Activated naive CD8-positive, alpha-beta T cell treated with anti-CD3 and anti-CD28 coated beads, Interleukin-2, amount 10 ng/mL, durations not matched to agents 7 days and 5 days (primary cell): ENCODE measurements at regions not wholly inside any gene's neighbourhood (a gene's known extent, or its start where the extent isn't known, plus 50 kb on each side); places are given as distances from the start of the nearest gene placed in this dataset.

Source experiments
- ATAC-seq: fragments of 150-1000 bp; cut with Tn5 transposase; one replicate; pipeline ENCODE4 v1.10.0; 2021; ENCODE audit warnings: low read depth, moderate library complexity
- POLR2A ChIA-PET: fragments of 350-600 bp; sonication (Branson Sonifier 250); formaldehyde crosslinking; loops from one replicate; lab custom pipeline; 2021; ENCODE audit warnings: antibody characterized with exemption; lab: Charles Lee
- DNase-seq: peaks from one replicate; pipeline ENCODE4 v3.0.0; 2021
- H3K27ac Mint-ChIP-seq: one replicate; pipeline ENCODE4 v1.8.0; 2022; ENCODE audit warnings: mild to moderate bottlenecking, mixed read lengths
- H3K27me3 Mint-ChIP-seq: one replicate; pipeline ENCODE4 v1.8.0; 2022; ENCODE audit warnings: mild to moderate bottlenecking, moderate library complexity, mixed read lengths
- H3K36me3 Mint-ChIP-seq: one replicate; pipeline ENCODE4 v1.8.0; 2021; ENCODE audit warnings: mild to moderate bottlenecking, mixed read lengths
- H3K4me1 Mint-ChIP-seq: one replicate; pipeline ENCODE4 v1.8.0; 2021; ENCODE audit warnings: mixed read lengths
- H3K4me3 Mint-ChIP-seq: one replicate; pipeline ENCODE4 v1.8.0; 2022; ENCODE audit warnings: mild to moderate bottlenecking, moderate library complexity, mixed read lengths
- H3K9me3 Mint-ChIP-seq: one replicate; pipeline ENCODE4 v1.8.0; 2021; ENCODE audit warnings: mixed read lengths

GRCh38 chr17:73800893-73801292 is 156.6 kb upstream of the SDK2 start:
- H3K36me3 Mint-ChIP-seq, result no peaks in the 10 kb centered on the region
- DNase-seq (no peak), ATAC-seq (no peak)
- POLR2A ChIA-PET, result no interaction called here
- H3K27ac Mint-ChIP-seq, result no peak overlapping the region
- H3K4me1 Mint-ChIP-seq, result peaks cover 1% of the 10 kb centered on the region
- no peak overlapping the region for H3K4me3 Mint-ChIP-seq
- H3K9me3 Mint-ChIP-seq, result peaks cover 1% of the 10 kb centered on the region
- peaks cover 15% of the 10 kb centered on the region for H3K27me3 Mint-ChIP-seq

GRCh38 chr17:73801455-73802100 is 157.3 kb upstream of the SDK2 start:
- POLR2A ChIA-PET, result no interaction called here
- no peak overlapping the region for H3K4me3 Mint-ChIP-seq
- H3K36me3 Mint-ChIP-seq, result no peaks in the 10 kb centered on the region
- ATAC-seq, result no peak
- peaks cover 15% of the 10 kb centered on the region for H3K27me3 Mint-ChIP-seq
- H3K4me1 Mint-ChIP-seq, result peaks cover 1% of the 10 kb centered on the region
- peaks cover 1% of the 10 kb centered on the region for H3K9me3 Mint-ChIP-seq
- H3K27ac Mint-ChIP-seq, result no peak overlapping the region
- no peak for DNase-seq

- no peak overlapping the region for H3K27ac Mint-ChIP-seq
- H3K4me1 Mint-ChIP-seq, result peaks cover 1% of the 10 kb centered on the region
- DNase-seq (no peak), ATAC-seq (no peak)
- H3K36me3 Mint-ChIP-seq, result no peaks in the 10 kb centered on the region
- POLR2A ChIA-PET, result no interaction called here
- H3K9me3 Mint-ChIP-seq, result peaks cover 1% of the 10 kb centered on the region
- no peak overlapping the region for H3K4me3 Mint-ChIP-seq
- peaks cover 16% of the 10 kb centered on the region for H3K27me3 Mint-ChIP-seq
Measured at GRCh38 chr17:73802314-73802713, 158.1 kb upstream of the SDK2 start.

GRCh38 chr17:73802871-73803270 is 158.6 kb upstream of the SDK2 start:
- H3K4me3 Mint-ChIP-seq, result no peak overlapping the region
- ATAC-seq, result no peak

GRCh38 chr17:73803964-73804435 is 159.8 kb upstream of the SDK2 start:
- ATAC-seq, result no peak
- Mint-ChIP-seq H3K9me3 (peaks cover 1% of the 10 kb centered on the region), H3K27ac (no peak overlapping the region), H3K27me3 (peaks cover 16% of the 10 kb centered on the region), H3K4me3 (no peak overlapping the region), H3K4me1 (peaks cover 1% of the 10 kb centered on the region), H3K36me3 (no peaks in the 10 kb centered on the region)
- POLR2A ChIA-PET, result no interaction called here
- no peak for DNase-seq

More at GRCh38 chr17:73802871-73803270, 158.6 kb upstream of the SDK2 start:
- peaks cover 1% of the 10 kb centered on the region for H3K9me3 Mint-ChIP-seq
- H3K36me3 Mint-ChIP-seq, result no peaks in the 10 kb centered on the region
- no peak for DNase-seq
- H3K4me1 Mint-ChIP-seq, result peaks cover 1% of the 10 kb centered on the region
- POLR2A ChIA-PET, result no interaction called here
- peaks cover 19% of the 10 kb centered on the region for H3K27me3 Mint-ChIP-seq
- H3K27ac Mint-ChIP-seq, result no peak overlapping the region

GRCh38 chr17:73806768-73807167 is 162.5 kb upstream of the SDK2 start:
- peaks cover 7% of the 10 kb centered on the region for H3K27me3 Mint-ChIP-seq
- H3K27ac Mint-ChIP-seq, result no peak overlapping the region
- no peak overlapping the region for H3K4me3 Mint-ChIP-seq
- DNase-seq, result no peak
- H3K4me1 Mint-ChIP-seq, result no peaks in the 10 kb centered on the region
- POLR2A ChIA-PET, result no interaction called here
- no peak for ATAC-seq
- peaks cover 1% of the 10 kb centered on the region for H3K9me3 Mint-ChIP-seq
- no peaks in the 10 kb centered on the region for H3K36me3 Mint-ChIP-seq

GRCh38 chr17:73813201-73813600 is 169.0 kb upstream of the SDK2 start:
- Mint-ChIP-seq H3K27ac (no peak overlapping the region), H3K9me3 (peaks cover 1% of the 10 kb centered on the region), H3K27me3 (peaks cover 7% of the 10 kb centered on the region), H3K4me3 (no peak overlapping the region), H3K36me3 (no peaks in the 10 kb centered on the region), H3K4me1 (no peaks in the 10 kb centered on the region)
- no peak for ATAC-seq
- POLR2A ChIA-PET, result no interaction called here
- DNase-seq, result no peak

- H3K27ac Mint-ChIP-seq, result no peak overlapping the region
- no peak overlapping the region for H3K4me3 Mint-ChIP-seq
- no peaks in the 10 kb centered on the region for H3K4me1 Mint-ChIP-seq
- H3K36me3 Mint-ChIP-seq, result no peaks in the 10 kb centered on the region
- POLR2A ChIA-PET, result no interaction called here
- ATAC-seq (no peak), DNase-seq (no peak)
- peaks cover 6% of the 10 kb centered on the region for H3K9me3 Mint-ChIP-seq
- peaks cover 9% of the 10 kb centered on the region for H3K27me3 Mint-ChIP-seq
Measured at GRCh38 chr17:73814075-73814474, 169.8 kb upstream of the SDK2 start.

GRCh38 chr17:73815474-73815873 is 171.2 kb upstream of the SDK2 start:
- DNase-seq, result no peak
- Mint-ChIP-seq H3K4me3 (no peak overlapping the region), H3K9me3 (peaks cover 6% of the 10 kb centered on the region), H3K36me3 (no peaks in the 10 kb centered on the region), H3K4me1 (no peaks in the 10 kb centered on the region), H3K27ac (no peak overlapping the region), H3K27me3 (peaks cover 11% of the 10 kb centered on the region)
- POLR2A ChIA-PET, result no interaction called here
- ATAC-seq, result no peak

- H3K27me3 Mint-ChIP-seq, result peaks cover 25% of the 10 kb centered on the region
- POLR2A ChIA-PET, result no interaction called here
Measured at GRCh38 chr17:73819440-73820395, 175.5 kb upstream of the SDK2 start.

GRCh38 chr17:73820686-73821448 is 176.6 kb upstream of the SDK2 start:
- Mint-ChIP-seq H3K4me3 (no peak overlapping the region), H3K36me3 (no peaks in the 10 kb centered on the region), H3K4me1 (peaks cover 6% of the 10 kb centered on the region), H3K9me3 (peaks cover 6% of the 10 kb centered on the region), H3K27ac (no peak overlapping the region), H3K27me3 (peaks cover 24% of the 10 kb centered on the region)
- POLR2A ChIA-PET, result no interaction called here
- ATAC-seq, result no peak
- DNase-seq, result no peak

More at GRCh38 chr17:73819440-73820395, 175.5 kb upstream of the SDK2 start:
- Mint-ChIP-seq H3K9me3 (peaks cover 6% of the 10 kb centered on the region), H3K27ac (no peak overlapping the region), H3K4me3 (no peak overlapping the region), H3K36me3 (no peaks in the 10 kb centered on the region), H3K4me1 (peaks cover 6% of the 10 kb centered on the region)
- DNase-seq (no peak), ATAC-seq (no peak)

GRCh38 chr17:73821665-73822064 is 177.4 kb upstream of the SDK2 start:
- POLR2A ChIA-PET, result no interaction called here
- DNase-seq (no peak), ATAC-seq (no peak)
- Mint-ChIP-seq H3K27me3 (peaks cover 24% of the 10 kb centered on the region), H3K9me3 (peaks cover 6% of the 10 kb centered on the region), H3K27ac (no peak overlapping the region), H3K36me3 (no peaks in the 10 kb centered on the region), H3K4me1 (peaks cover 6% of the 10 kb centered on the region), H3K4me3 (no peak overlapping the region)

- Mint-ChIP-seq H3K27ac (no peak overlapping the region), H3K27me3 (peaks cover 23% of the 10 kb centered on the region), H3K4me3 (peak overlapping the region; percentile 40), H3K9me3 (peaks cover 6% of the 10 kb centered on the region), H3K36me3 (no peaks in the 10 kb centered on the region), H3K4me1 (peaks cover 7% of the 10 kb centered on the region)
- POLR2A ChIA-PET, result no interaction called here
- ATAC-seq (no peak), DNase-seq (no peak)
Measured at GRCh38 chr17:73822371-73822770, 178.1 kb upstream of the SDK2 start.
